ENCODE measurements at regions not wholly inside any gene's neighbourhood (a gene's known extent, or its start where the extent isn't known, plus 50 kb on each side); places are given as distances from the start of the nearest gene placed in this dataset.

DNA sequence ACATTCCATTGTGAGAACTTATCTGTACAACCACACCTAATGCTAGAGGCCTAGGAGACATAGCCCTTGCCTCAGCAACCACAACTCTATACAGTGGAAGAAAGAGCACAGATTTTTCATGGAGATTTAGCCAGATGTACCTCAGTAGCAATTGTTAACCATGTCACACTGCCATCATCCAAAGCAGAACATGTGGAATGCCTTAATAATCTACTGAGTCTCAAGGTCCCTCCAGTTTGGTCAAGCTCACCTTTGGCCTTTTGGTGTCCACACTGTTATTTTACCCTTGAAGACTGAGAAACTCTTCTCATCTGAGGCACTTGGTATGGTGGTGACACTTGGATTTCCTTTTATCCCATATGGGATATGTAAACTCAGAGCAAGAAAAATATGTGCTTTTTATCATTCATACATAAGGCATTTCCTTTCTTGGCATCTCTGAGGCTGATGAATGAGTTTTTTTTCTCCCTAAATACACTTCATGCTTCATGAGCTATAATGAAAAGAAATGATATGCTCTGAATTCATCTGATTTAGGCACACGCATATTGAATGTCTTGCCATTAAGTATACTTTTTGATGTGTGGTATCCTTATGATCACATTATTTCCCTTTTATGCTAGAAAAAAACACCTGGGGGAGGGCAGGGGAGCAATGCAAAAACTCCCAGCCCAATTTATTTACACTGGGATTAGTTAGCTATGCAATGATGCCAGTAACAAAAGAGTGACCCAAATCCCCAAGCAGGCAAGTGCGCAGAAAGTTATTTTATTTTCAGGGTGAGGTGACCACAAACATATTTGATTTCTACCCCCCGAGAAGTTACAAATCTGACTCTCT is 63.3 kb upstream of the ME3 start:
- DNase-seq (ENCODE audit: extremely low read depth in 1 of 4, low spot score in 3 of 4) = no peak
- Histone ChIP-seq H3K9ac (ENCODE audit: insufficient read depth in 1 of 2, low read depth in 2 of 2, low read length in 2 of 2) (no peak overlapping the region), H3K79me2 (ENCODE audit: control insufficient read depth, insufficient read depth, low read length) (no peaks in the 10 kb centered on the region), H3K27me3 (ENCODE audit: control insufficient read depth in 2 of 2, insufficient read depth in 2 of 2, low read length in 2 of 2) (no peaks in the 10 kb centered on the region), H4K20me1 (replicated peaks; ENCODE audit: control insufficient read depth, insufficient read depth, low read length) (no peaks in the 10 kb centered on the region), H3K4me1 (replicated peaks in 1 of 2; ENCODE audit: control insufficient read depth in 2 of 2, insufficient read depth in 2 of 2, low read length in 2 of 2) (peaks cover 0 to 18% of the 10 kb centered on the region in 2 experiments; a peak in 3 of 5 replicates), H3K27ac (ENCODE audit: extremely low read depth, low read depth, low read length) (no peak overlapping the region), H2AFZ (ENCODE audit: low read depth, low read length) (no peak overlapping the region), H3K4me3 (no peak overlapping the region), H3K9me1 (ENCODE audit: control insufficient read depth, insufficient read depth, low read length) (no peaks in the 10 kb centered on the region), H3K36me3 (ENCODE audit: control insufficient read depth, insufficient read depth, low read length) (no peaks in the 10 kb centered on the region), H3K4me2 (ENCODE audit: insufficient read depth, low read length) (no peak overlapping the region), H3K9me3 (replicated peaks; ENCODE audit: control insufficient read depth, insufficient read depth, low read depth, low read length) (no peaks in the 10 kb centered on the region)
- TF ChIP-seq NFE2L1 (tag; IDR thresholded peaks at IDR 0.05; ENCODE audit: borderline replicate concordance, low read depth) = no peak
- TF ChIP-seq, protein P1, sequence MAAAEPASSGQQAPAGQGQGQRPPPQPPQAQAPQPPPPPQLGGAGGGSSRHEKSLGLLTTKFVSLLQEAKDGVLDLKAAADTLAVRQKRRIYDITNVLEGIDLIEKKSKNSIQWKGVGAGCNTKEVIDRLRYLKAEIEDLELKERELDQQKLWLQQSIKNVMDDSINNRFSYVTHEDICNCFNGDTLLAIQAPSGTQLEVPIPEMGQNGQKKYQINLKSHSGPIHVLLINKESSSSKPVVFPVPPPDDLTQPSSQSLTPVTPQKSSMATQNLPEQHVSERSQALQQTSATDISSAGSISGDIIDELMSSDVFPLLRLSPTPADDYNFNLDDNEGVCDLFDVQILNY (CRISPR knock-in tag; IDR thresholded peaks at IDR 0.05) = no peak
- TF ChIP-seq, protein P2, sequence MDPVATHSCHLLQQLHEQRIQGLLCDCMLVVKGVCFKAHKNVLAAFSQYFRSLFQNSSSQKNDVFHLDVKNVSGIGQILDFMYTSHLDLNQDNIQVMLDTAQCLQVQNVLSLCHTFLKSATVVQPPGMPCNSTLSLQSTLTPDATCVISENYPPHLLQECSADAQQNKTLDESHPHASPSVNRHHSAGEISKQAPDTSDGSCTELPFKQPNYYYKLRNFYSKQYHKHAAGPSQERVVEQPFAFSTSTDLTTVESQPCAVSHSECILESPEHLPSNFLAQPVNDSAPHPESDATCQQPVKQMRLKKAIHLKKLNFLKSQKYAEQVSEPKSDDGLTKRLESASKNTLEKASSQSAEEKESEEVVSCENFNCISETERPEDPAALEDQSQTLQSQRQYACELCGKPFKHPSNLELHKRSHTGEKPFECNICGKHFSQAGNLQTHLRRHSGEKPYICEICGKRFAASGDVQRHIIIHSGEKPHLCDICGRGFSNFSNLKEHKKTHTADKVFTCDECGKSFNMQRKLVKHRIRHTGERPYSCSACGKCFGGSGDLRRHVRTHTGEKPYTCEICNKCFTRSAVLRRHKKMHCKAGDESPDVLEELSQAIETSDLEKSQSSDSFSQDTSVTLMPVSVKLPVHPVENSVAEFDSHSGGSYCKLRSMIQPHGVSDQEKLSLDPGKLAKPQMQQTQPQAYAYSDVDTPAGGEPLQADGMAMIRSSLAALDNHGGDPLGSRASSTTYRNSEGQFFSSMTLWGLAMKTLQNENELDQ (CRISPR knock-in tag; IDR thresholded peaks at IDR 0.05; ENCODE audit: borderline replicate concordance) = no peak
- TF ChIP-seq, protein P3, sequence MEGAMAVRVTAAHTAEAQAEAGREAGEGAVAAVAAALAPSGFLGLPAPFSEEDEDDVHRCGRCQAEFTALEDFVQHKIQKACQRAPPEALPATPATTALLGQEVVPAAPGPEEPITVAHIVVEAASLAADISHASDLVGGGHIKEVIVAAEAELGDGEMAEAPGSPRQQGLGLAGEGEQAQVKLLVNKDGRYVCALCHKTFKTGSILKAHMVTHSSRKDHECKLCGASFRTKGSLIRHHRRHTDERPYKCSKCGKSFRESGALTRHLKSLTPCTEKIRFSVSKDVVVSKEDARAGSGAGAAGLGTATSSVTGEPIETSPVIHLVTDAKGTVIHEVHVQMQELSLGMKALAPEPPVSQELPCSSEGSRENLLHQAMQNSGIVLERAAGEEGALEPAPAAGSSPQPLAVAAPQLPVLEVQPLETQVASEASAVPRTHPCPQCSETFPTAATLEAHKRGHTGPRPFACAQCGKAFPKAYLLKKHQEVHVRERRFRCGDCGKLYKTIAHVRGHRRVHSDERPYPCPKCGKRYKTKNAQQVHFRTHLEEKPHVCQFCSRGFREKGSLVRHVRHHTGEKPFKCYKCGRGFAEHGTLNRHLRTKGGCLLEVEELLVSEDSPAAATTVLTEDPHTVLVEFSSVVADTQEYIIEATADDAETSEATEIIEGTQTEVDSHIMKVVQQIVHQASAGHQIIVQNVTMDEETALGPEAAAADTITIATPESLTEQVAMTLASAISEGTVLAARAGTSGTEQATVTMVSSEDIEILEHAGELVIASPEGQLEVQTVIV (CRISPR knock-in tag; IDR thresholded peaks at IDR 0.05; ENCODE audit: borderline replicate concordance) = no peak
- TF ChIP-seq, protein P4, sequence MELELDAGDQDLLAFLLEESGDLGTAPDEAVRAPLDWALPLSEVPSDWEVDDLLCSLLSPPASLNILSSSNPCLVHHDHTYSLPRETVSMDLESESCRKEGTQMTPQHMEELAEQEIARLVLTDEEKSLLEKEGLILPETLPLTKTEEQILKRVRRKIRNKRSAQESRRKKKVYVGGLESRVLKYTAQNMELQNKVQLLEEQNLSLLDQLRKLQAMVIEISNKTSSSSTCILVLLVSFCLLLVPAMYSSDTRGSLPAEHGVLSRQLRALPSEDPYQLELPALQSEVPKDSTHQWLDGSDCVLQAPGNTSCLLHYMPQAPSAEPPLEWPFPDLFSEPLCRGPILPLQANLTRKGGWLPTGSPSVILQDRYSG (tag; conservative IDR thresholded peaks at IDR 0.05; ENCODE audit: low read depth) = no peak
- no peak for TF ChIP-seq NR3C1 (CRISPR knock-in tag; IDR thresholded peaks at IDR 0.05)
- no peak for TF ChIP-seq CREB1 (IDR thresholded peaks at IDR 0.05)
- TF ChIP-seq CREB1 (CRISPR knock-in tag; IDR thresholded peaks at IDR 0.05) = no peak
- no peak for TF ChIP-seq ZNF232 (CRISPR knock-in tag; IDR thresholded peaks at IDR 0.05)
- TF ChIP-seq U2AF2 (optimal IDR thresholded peaks at IDR 0.05; ENCODE audit: low read depth, low read length) = no peak
- in situ Hi-C loops (cut with MboI) = no loop called here
- BruUV-seq (replicated peaks) = no TSS peak
- peak; percentile 37 for FAIRE-seq
- 21% methylated on average over 3 of the region's 3 CpGs for WGBS (ENCODE audit: insufficient coverage, low coverage, missing lambda C conversion rate)
- ChIA-PET POLR2A (interaction anchor here (0.6 to 0.7 kb wide), 2 partner anchors 13 to 715 kb away, joined by 3 read pairs; no protein-coding TSS in a partner anchor), CTCF (ENCODE audit: low intra/inter-chr PET ratio) (no interaction called here)
- ATAC-seq = no peak
- intact Hi-C loops (cut with micrococcal nuclease) = no loop called here

Measured in K562 (cell line).